ENCODE measurements at regions not wholly inside any gene's neighbourhood (a gene's known extent, or its start where the extent isn't known, plus 50 kb on each side); places are given as distances from the start of the nearest gene placed in this dataset.

- Mint-ChIP-seq H3K27ac (no peak overlapping the region), H3K4me1 (no peaks in the 10 kb centered on the region), H3K9me3 (no peaks in the 10 kb centered on the region), H3K4me3 (no peak overlapping the region), H3K27me3 (peaks cover 12% of the 10 kb centered on the region)
- no peak for DNase-seq
- ATAC-seq, result no peak
These were observed 164.0 kb upstream of the ZEB2 start for GRCh38 chr2:144683966-144684365.

- Mint-ChIP-seq H3K4me3 (no peak overlapping the region), H3K27me3 (peaks cover 12% of the 10 kb centered on the region), H3K9me3 (no peaks in the 10 kb centered on the region), H3K4me1 (no peaks in the 10 kb centered on the region), H3K27ac (no peak overlapping the region)
- ATAC-seq (no peak), DNase-seq (no peak)
These were observed 163.3 kb upstream of the ZEB2 start for GRCh38 chr2:144683107-144683753.

GRCh38 chr2:144682248-144682647, 162.3 kb upstream of the ZEB2 start:
- Mint-ChIP-seq H3K27ac (no peak overlapping the region), H3K9me3 (no peaks in the 10 kb centered on the region), H3K27me3 (peaks cover 12% of the 10 kb centered on the region), H3K4me3 (no peak overlapping the region), H3K4me1 (no peaks in the 10 kb centered on the region)
- DNase-seq (no peak), ATAC-seq (no peak)

- DNase-seq (no peak), ATAC-seq (no peak)
- Mint-ChIP-seq H3K27ac (no peak overlapping the region), H3K4me1 (no peaks in the 10 kb centered on the region), H3K9me3 (no peaks in the 10 kb centered on the region), H3K27me3 (peaks cover 12% of the 10 kb centered on the region), H3K4me3 (no peak overlapping the region)
These were observed 161.5 kb upstream of the ZEB2 start for GRCh38 chr2:144681389-144681788.

GRCh38 chr2:144679942-144680341, 160.0 kb upstream of the ZEB2 start:
- H3K27me3 Mint-ChIP-seq, result peaks cover 12% of the 10 kb centered on the region
- no peaks in the 10 kb centered on the region for H3K9me3 Mint-ChIP-seq
- H3K27ac Mint-ChIP-seq, result no peak overlapping the region
- ATAC-seq, result no peak
- H3K4me3 Mint-ChIP-seq, result no peak overlapping the region
- DNase-seq, result no peak
- no peaks in the 10 kb centered on the region for H3K4me1 Mint-ChIP-seq

- H3K4me3 Mint-ChIP-seq, result no peak overlapping the region
- no peaks in the 10 kb centered on the region for H3K4me1 Mint-ChIP-seq
- no peak overlapping the region for H3K27ac Mint-ChIP-seq
- H3K9me3 Mint-ChIP-seq, result no peaks in the 10 kb centered on the region
- peaks cover 12% of the 10 kb centered on the region for H3K27me3 Mint-ChIP-seq
- ATAC-seq (no peak), DNase-seq (no peak)
These were observed 158.8 kb upstream of the ZEB2 start for GRCh38 chr2:144678736-144679135.

- DNase-seq (no peak), ATAC-seq (no peak)
- Mint-ChIP-seq H3K4me1 (no peaks in the 10 kb centered on the region), H3K4me3 (no peak overlapping the region), H3K27ac (no peak overlapping the region), H3K9me3 (peaks cover 0 to 7% of the 10 kb centered on the region in 2 donors), H3K27me3 (no peaks in the 10 kb centered on the region)
These were observed 155.8 kb upstream of the ZEB2 start for GRCh38 chr2:144675731-144676130.

GRCh38 chr2:144675331-144675730, 155.4 kb upstream of the ZEB2 start:
- H3K27me3 Mint-ChIP-seq, result no peaks in the 10 kb centered on the region
- no peak overlapping the region for H3K4me3 Mint-ChIP-seq
- ATAC-seq, result no peak
- peaks cover 0 to 7% of the 10 kb centered on the region in 2 donors for H3K9me3 Mint-ChIP-seq
- no peaks in the 10 kb centered on the region for H3K4me1 Mint-ChIP-seq
- no peak for DNase-seq
- no peak overlapping the region for H3K27ac Mint-ChIP-seq

- DNase-seq (no peak), ATAC-seq (no peak)
- Mint-ChIP-seq H3K9me3 (peaks cover 0 to 7% of the 10 kb centered on the region in 2 donors), H3K27me3 (no peaks in the 10 kb centered on the region), H3K4me1 (no peaks in the 10 kb centered on the region), H3K27ac (no peak overlapping the region), H3K4me3 (no peak overlapping the region)
These were observed 154.2 kb upstream of the ZEB2 start for GRCh38 chr2:144674071-144674470.

GRCh38 chr2:144673456-144673855, 153.5 kb upstream of the ZEB2 start:
- H3K4me3 Mint-ChIP-seq, result no peak overlapping the region
- no peaks in the 10 kb centered on the region for H3K4me1 Mint-ChIP-seq
- ATAC-seq, result no peak
- no peak for DNase-seq
- no peak overlapping the region for H3K27ac Mint-ChIP-seq
- H3K27me3 Mint-ChIP-seq, result no peaks in the 10 kb centered on the region
- peaks cover 0 to 7% of the 10 kb centered on the region in 2 donors for H3K9me3 Mint-ChIP-seq

GRCh38 chr2:144671695-144672455, 152.0 kb upstream of the ZEB2 start:
- Mint-ChIP-seq H3K9me3 (peaks cover 0 to 7% of the 10 kb centered on the region in 2 donors), H3K27ac (no peak overlapping the region), H3K4me1 (no peaks in the 10 kb centered on the region), H3K4me3 (no peak overlapping the region), H3K27me3 (peaks cover 5% of the 10 kb centered on the region)
- ATAC-seq, result no peak
- no peak for DNase-seq

GRCh38 chr2:144670738-144671137, 150.8 kb upstream of the ZEB2 start:
- Mint-ChIP-seq H3K4me1 (no peaks in the 10 kb centered on the region), H3K27ac (no peak overlapping the region), H3K4me3 (no peak overlapping the region), H3K27me3 (peaks cover 5% of the 10 kb centered on the region), H3K9me3 (peaks cover 0 to 7% of the 10 kb centered on the region in 2 donors)
- no peak for DNase-seq
- no peak for ATAC-seq

- no peak for ATAC-seq
- Mint-ChIP-seq H3K4me1 (no peaks in the 10 kb centered on the region), H3K4me3 (no peak overlapping the region), H3K27me3 (peaks cover 5% of the 10 kb centered on the region), H3K27ac (no peak overlapping the region), H3K9me3 (peaks cover 0 to 7% of the 10 kb centered on the region in 2 donors)
- no peak for DNase-seq
These were observed 150.2 kb upstream of the ZEB2 start for GRCh38 chr2:144670080-144670479.

GRCh38 chr2:144669196-144669987, 149.5 kb upstream of the ZEB2 start:
- Mint-ChIP-seq H3K4me3 (no peak overlapping the region), H3K27me3 (peaks cover 5% of the 10 kb centered on the region), H3K4me1 (no peaks in the 10 kb centered on the region), H3K9me3 (peaks cover 0 to 7% of the 10 kb centered on the region in 2 donors), H3K27ac (no peak overlapping the region)
- DNase-seq, result no peak
- no peak for ATAC-seq

GRCh38 chr2:144668493-144669110, 148.7 kb upstream of the ZEB2 start:
- ATAC-seq (no peak), DNase-seq (no peak)
- Mint-ChIP-seq H3K4me1 (no peaks in the 10 kb centered on the region), H3K9me3 (peaks cover 0 to 7% of the 10 kb centered on the region in 2 donors), H3K27ac (no peak overlapping the region), H3K27me3 (peaks cover 5% of the 10 kb centered on the region), H3K4me3 (no peak overlapping the region)
